ENCODE measurements at regions not wholly inside any gene's neighbourhood (a gene's known extent, or its start where the extent isn't known, plus 50 kb on each side); places are given as distances from the start of the nearest gene placed in this dataset.

GRCh38 chr3:74080056-74080461 is 455.3 kb upstream of the PDZRN3 start:
- no peaks in the 10 kb centered on the region for H3K4me1 Mint-ChIP-seq
- WGBS (ENCODE audit: insufficient coverage) = 100% methylated on average over 1 of the region's 5 CpGs
- Histone ChIP-seq H3K4me3 (replicated peaks in 1 of 3; ENCODE audit: low read depth in 2 of 3, low read length in 3 of 3) (no peak overlapping the region), H3K36me3 (replicated peaks in 1 of 2; ENCODE audit: control insufficient read depth in 1 of 2, insufficient read depth in 2 of 2, low read length in 2 of 2) (no peaks in the 10 kb centered on the region), H3K27ac (ENCODE audit: low read depth in 1 of 2, low read length in 2 of 2) (no peak overlapping the region), H3K27me3 (ENCODE audit: control insufficient read depth in 2 of 2, insufficient read depth in 2 of 2, low read length in 2 of 2) (no peaks in the 10 kb centered on the region), H3K4me2 (replicated peaks; ENCODE audit: extremely low read depth, low read length, poor library complexity, severe bottlenecking) (no peak overlapping the region), H3K79me2 (ENCODE audit: insufficient read depth, low read length) (no peaks in the 10 kb centered on the region), H4K20me1 (ENCODE audit: insufficient read depth, low read length) (no peaks in the 10 kb centered on the region), H2AFZ (ENCODE audit: insufficient read depth, low read depth, low read length, poor library complexity, severe bottlenecking) (no peak overlapping the region), H3K9ac (ENCODE audit: insufficient read depth, low read length, poor library complexity, severe bottlenecking) (no peak overlapping the region), H3K4me1 (ENCODE audit: control insufficient read depth in 1 of 2, insufficient read depth in 2 of 2, low read length in 2 of 2) (no peaks in the 10 kb centered on the region), H3K9me3 (replicated peaks in 1 of 2; ENCODE audit: control insufficient read depth in 1 of 2, insufficient read depth in 1 of 2, low read length in 2 of 2) (no peaks in the 10 kb centered on the region)
- H3K9me3 Mint-ChIP-seq = no peaks in the 10 kb centered on the region
- TF ChIP-seq CTCF (IDR thresholded peaks at IDR 0.05) = no peak
- intact Hi-C loops (cut with micrococcal nuclease) = no loop called here
- no peak for DNase-seq
- H3K27me3 Mint-ChIP-seq (ENCODE audit: low read depth in 3 of 3) = no peaks in the 10 kb centered on the region
- no peak overlapping the region for H3K4me3 Mint-ChIP-seq
- no peaks in the 10 kb centered on the region for H3K36me3 Mint-ChIP-seq
- no peak overlapping the region for H3K27ac Mint-ChIP-seq

- H3K9ac ChIP-seq (ENCODE audit: insufficient read depth, low read length, poor library complexity, severe bottlenecking) = no peak overlapping the region
- H3K36me3 Mint-ChIP-seq = no peaks in the 10 kb centered on the region
- peaks cover 0 to 1% (median 0%) of the 10 kb centered on the region in 3 donors for H3K27me3 Mint-ChIP-seq (ENCODE audit: low read depth in 3 of 3)
- no peaks in the 10 kb centered on the region for H3K4me1 Mint-ChIP-seq
- no peaks in the 10 kb centered on the region for H3K36me3 ChIP-seq (replicated peaks in 1 of 2; ENCODE audit: control insufficient read depth in 1 of 2, insufficient read depth in 2 of 2, low read length in 2 of 2)
- H4K20me1 ChIP-seq (ENCODE audit: insufficient read depth, low read length) = no peaks in the 10 kb centered on the region
- no peaks in the 10 kb centered on the region for H3K27me3 ChIP-seq (ENCODE audit: control insufficient read depth in 2 of 2, insufficient read depth in 2 of 2, low read length in 2 of 2)
- no peaks in the 10 kb centered on the region for H3K79me2 ChIP-seq (ENCODE audit: insufficient read depth, low read length)
- intact Hi-C loops (cut with micrococcal nuclease) = no loop called here
- H3K4me3 ChIP-seq (replicated peaks in 1 of 3; ENCODE audit: low read depth in 2 of 3, low read length in 3 of 3) = no peak overlapping the region
- H3K27ac ChIP-seq (ENCODE audit: low read depth in 1 of 2, low read length in 2 of 2) = no peak overlapping the region
- 100% methylated on average over 1 of the region's 2 CpGs for WGBS (ENCODE audit: insufficient coverage)
- no peak overlapping the region for H3K4me3 Mint-ChIP-seq
- DNase-seq = no peak
- no peaks in the 10 kb centered on the region for H3K4me1 ChIP-seq (ENCODE audit: control insufficient read depth in 1 of 2, insufficient read depth in 2 of 2, low read length in 2 of 2)
- no peak overlapping the region for H2AFZ ChIP-seq (ENCODE audit: insufficient read depth, low read depth, low read length, poor library complexity, severe bottlenecking)
- H3K4me2 ChIP-seq (replicated peaks; ENCODE audit: extremely low read depth, low read length, poor library complexity, severe bottlenecking) = no peak overlapping the region
- TF ChIP-seq CTCF (IDR thresholded peaks at IDR 0.05) = no peak
- no peak overlapping the region for H3K27ac Mint-ChIP-seq
- peaks cover 0 to 3% (median 0%) of the 10 kb centered on the region in 7 donors for H3K9me3 Mint-ChIP-seq
- no peaks in the 10 kb centered on the region for H3K9me3 ChIP-seq (replicated peaks in 1 of 2; ENCODE audit: control insufficient read depth in 1 of 2, insufficient read depth in 1 of 2, low read length in 2 of 2)
Observed at GRCh38 chr3:74075241-74075640, 450.5 kb upstream of the PDZRN3 start.

Data from CD14-positive monocyte (primary cell).